Type B pancreatic cell (in vitro differentiated cells): ENCODE measurements at regions not wholly inside any gene's neighbourhood (a gene's known extent, or its start where the extent isn't known, plus 50 kb on each side); places are given as distances from the start of the nearest gene placed in this dataset.
"Not testable (repeated sequence)": the region's sequence is repeated elsewhere in the genome, so short reads cannot be mapped to it uniquely, and the experiment has no call there.

Source experiments
- DNase-seq: peaks from one replicate; pipeline ENCODE4 v3.0.0; 2021; ENCODE audit warnings: mixed read lengths; ENCODE audit not compliant: unreplicated experiment; ENCODE audit errors: extremely low spot score
- H3K27ac Mint-ChIP-seq: 2 replicates; pipeline ENCODE4 v1.8.0; 2021; ENCODE audit warnings: mild to moderate bottlenecking, mixed read lengths
- H3K27me3 Mint-ChIP-seq: 2 replicates; pipeline ENCODE4 v1.8.0; 2021; ENCODE audit warnings: mixed read lengths
- H3K36me3 Mint-ChIP-seq: 2 replicates; pipeline ENCODE4 v1.8.0; 2021; ENCODE audit warnings: mixed read lengths
- H3K4me1 Mint-ChIP-seq: one replicate; pipeline ENCODE4 v1.8.0; 2021; ENCODE audit warnings: mixed read lengths; ENCODE audit not compliant: unreplicated experiment
- H3K4me3 Mint-ChIP-seq: 2 replicates; pipeline ENCODE4 v1.8.0; 2021; ENCODE audit warnings: mild to moderate bottlenecking, mixed read lengths
- H3K9me3 Mint-ChIP-seq: 2 replicates; pipeline ENCODE4 v1.8.0; 2021; ENCODE audit warnings: mixed read lengths
- CTCF ChIP-seq: fragments of 200-600 bp; sonication (generic); conservative IDR thresholded peaks from 2 replicates; pipeline ENCODE4 v1.5.0; 2021; ENCODE audit warnings: antibody characterized with exemption, mild to moderate bottlenecking

- H3K27ac Mint-ChIP-seq, result no peak overlapping the region
- H3K36me3 Mint-ChIP-seq, result no peaks in the 10 kb centered on the region
- no peaks in the 10 kb centered on the region for H3K27me3 Mint-ChIP-seq
- H3K9me3 Mint-ChIP-seq, result peaks cover 4% of the 10 kb centered on the region
- DNase-seq, result no peak
- no peak overlapping the region for H3K4me3 Mint-ChIP-seq
- TF ChIP-seq CTCF, result no peak
- no peaks in the 10 kb centered on the region for H3K4me1 Mint-ChIP-seq
These were observed 836.1 kb upstream of the CDH6 start for GRCh38 chr5:30357371-30357770.

GRCh38 chr5:30355675-30356074, 837.8 kb upstream of the CDH6 start:
- no peak for TF ChIP-seq CTCF
- no peak for DNase-seq
- H3K27me3 Mint-ChIP-seq, result no peaks in the 10 kb centered on the region
- H3K4me3 Mint-ChIP-seq, result no peak overlapping the region
- no peaks in the 10 kb centered on the region for H3K36me3 Mint-ChIP-seq
- no peaks in the 10 kb centered on the region for H3K4me1 Mint-ChIP-seq
- H3K27ac Mint-ChIP-seq, result no peak overlapping the region
- H3K9me3 Mint-ChIP-seq, result no peaks in the 10 kb centered on the region

DNA sequence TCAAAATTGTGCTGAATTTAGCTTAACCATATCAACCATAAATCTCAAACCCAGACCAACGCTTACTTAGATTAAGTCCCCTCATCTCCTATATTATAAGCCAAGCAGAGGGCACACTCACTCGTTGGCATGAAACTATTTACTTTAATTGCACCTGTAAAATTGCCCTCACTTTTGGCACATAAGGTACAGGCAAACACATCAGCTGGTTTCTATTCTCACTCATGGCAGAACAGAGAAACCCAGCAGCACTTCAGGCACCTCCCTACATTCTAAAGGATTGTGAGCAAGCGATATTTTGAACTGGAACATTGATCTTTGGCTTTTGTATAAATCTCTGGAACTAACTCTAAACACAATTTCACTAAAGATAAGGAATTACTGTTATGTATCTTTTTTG, 845.6 kb upstream of the CDH6 start:
- no peaks in the 10 kb centered on the region for H3K9me3 Mint-ChIP-seq
- H3K27me3 Mint-ChIP-seq, result peaks cover 8% of the 10 kb centered on the region
- no peaks in the 10 kb centered on the region for H3K4me1 Mint-ChIP-seq
- TF ChIP-seq CTCF, result no peak
- no peak overlapping the region for H3K27ac Mint-ChIP-seq
- no peaks in the 10 kb centered on the region for H3K36me3 Mint-ChIP-seq
- DNase-seq, result no peak
- H3K4me3 Mint-ChIP-seq, result no peak overlapping the region

GRCh38 chr5:30345539-30346345, 847.7 kb upstream of the CDH6 start:
- not testable (repeated sequence) for H3K27me3 Mint-ChIP-seq, H3K36me3 Mint-ChIP-seq, DNase-seq, H3K4me1 Mint-ChIP-seq, H3K27ac Mint-ChIP-seq, H3K9me3 Mint-ChIP-seq, H3K4me3 Mint-ChIP-seq

- peaks cover 7% of the 10 kb centered on the region for H3K27me3 Mint-ChIP-seq
- TF ChIP-seq CTCF, result no peak
- H3K4me3 Mint-ChIP-seq, result no peak overlapping the region
- DNase-seq, result no peak
- no peaks in the 10 kb centered on the region for H3K4me1 Mint-ChIP-seq
- H3K9me3 Mint-ChIP-seq, result no peaks in the 10 kb centered on the region
- no peaks in the 10 kb centered on the region for H3K36me3 Mint-ChIP-seq
- H3K27ac Mint-ChIP-seq, result no peak overlapping the region
These were observed 849.8 kb upstream of the CDH6 start for GRCh38 chr5:30343707-30344106.

- TF ChIP-seq CTCF, result no peak
- Mint-ChIP-seq H3K4me3 (no peak overlapping the region), H3K27ac (no peak overlapping the region), H3K27me3 (peaks cover 3% of the 10 kb centered on the region), H3K36me3 (no peaks in the 10 kb centered on the region), H3K4me1 (no peaks in the 10 kb centered on the region), H3K9me3 (no peaks in the 10 kb centered on the region)
- DNase-seq, result no peak
These were observed 852.0 kb upstream of the CDH6 start for GRCh38 chr5:30341466-30341865.
